Activated CD8-positive, alpha-beta memory T cell treated with anti-CD3 and anti-CD28 coated beads, Interleukin-2, amount 50 U/mL, for 1 hour (primary cell): ENCODE measurements at regions not wholly inside any gene's neighbourhood (a gene's known extent, or its start where the extent isn't known, plus 50 kb on each side); places are given as distances from the start of the nearest gene placed in this dataset.

Source experiments
- DNase-seq: peaks from one replicate; pipeline ENCODE4 v3.0.0-alpha.2; 2020; ENCODE audit errors: extremely low read depth

- peak; percentile 44 for DNase-seq
Measured at GRCh38 chr9:129383561-129384490, 205.8 kb upstream of the IER5L start.

- no peak for DNase-seq
Measured at GRCh38 chr9:129383019-129383560, 205.0 kb upstream of the IER5L start.

GRCh38 chr9:129382281-129383018 is 204.4 kb upstream of the IER5L start:
- no peak for DNase-seq

- DNase-seq, result no peak
Measured at GRCh38 chr9:129381481-129381957, 203.5 kb upstream of the IER5L start.

- no peak for DNase-seq
Measured at GRCh38 chr9:129380961-129381401, 202.9 kb upstream of the IER5L start.

- DNase-seq, result no peak
Measured at GRCh38 chr9:129379886-129380285, 201.8 kb upstream of the IER5L start.

- no peak for DNase-seq
Measured at GRCh38 chr9:129379181-129379836, 201.2 kb upstream of the IER5L start.

GRCh38 chr9:129377931-129378661 is 200.0 kb upstream of the IER5L start:
- no peak for DNase-seq

- DNase-seq, result no peak
Measured at GRCh38 chr9:129377181-129377580, 199.1 kb upstream of the IER5L start.

- no peak for DNase-seq
Measured at GRCh38 chr9:129375845-129376244, 197.8 kb upstream of the IER5L start.

- DNase-seq, result no peak
Measured at GRCh38 chr9:129374651-129375050, 196.6 kb upstream of the IER5L start.

- DNase-seq, result no peak
Measured at GRCh38 chr9:129374231-129374630, 196.2 kb upstream of the IER5L start.

GRCh38 chr9:129373361-129373760 is 195.3 kb upstream of the IER5L start:
- no peak for DNase-seq

GRCh38 chr9:129370770-129371169 is 192.7 kb upstream of the IER5L start:
- DNase-seq, result no peak

- no peak for DNase-seq
Measured at GRCh38 chr9:129368444-129368978, 190.4 kb upstream of the IER5L start.

- no peak for DNase-seq
Measured at GRCh38 chr9:129367287-129367686, 189.2 kb upstream of the IER5L start.

- DNase-seq, result no peak
Measured at GRCh38 chr9:129365196-129365595, 187.1 kb upstream of the IER5L start.

GRCh38 chr9:129363216-129363873 is 185.3 kb upstream of the IER5L start:
- no peak for DNase-seq

GRCh38 chr9:129362287-129363000 is 184.4 kb upstream of the IER5L start:
- DNase-seq, result no peak

- DNase-seq, result no peak
Measured at GRCh38 chr9:129361196-129361595, 183.1 kb upstream of the IER5L start.
